NCI-H2196 (cell line): ENCODE measurements at regions not wholly inside any gene's neighbourhood (a gene's known extent, or its start where the extent isn't known, plus 50 kb on each side); places are given as distances from the start of the nearest gene placed in this dataset.
"Not testable (repeated sequence)": the region's sequence is repeated elsewhere in the genome, so short reads cannot be mapped to it uniquely, and the experiment has no call there.

Experiments
- DNase-seq: peaks from one replicate; lab custom pipeline; 2025; ENCODE audit not compliant: unreplicated experiment; lab: John Stamatoyannopoulos, UW

GRCh38 chr2:175690113-175690837 is 311.8 kb downstream of the LNPK start:
- peak; percentile 63 for DNase-seq

GRCh38 chr2:175688243-175688642 is 313.8 kb downstream of the LNPK start:
- no peak for DNase-seq

- no peak for DNase-seq
Measured at GRCh38 chr2:175687465-175687864, 314.6 kb downstream of the LNPK start.

GRCh38 chr2:175686002-175686401 is 316.1 kb downstream of the LNPK start:
- no peak for DNase-seq

- no peak for DNase-seq
Measured at GRCh38 chr2:175684466-175684865, 317.6 kb downstream of the LNPK start.

- DNase-seq: no peak
Measured at GRCh38 chr2:175679728-175680127, 322.3 kb downstream of the LNPK start.

- no peak for DNase-seq
Measured at GRCh38 chr2:175679231-175679630, 322.8 kb downstream of the LNPK start.

GRCh38 chr2:175677880-175678279 is 324.2 kb downstream of the LNPK start:
- DNase-seq: no peak

GRCh38 chr2:175676813-175677212 is 325.3 kb downstream of the LNPK start:
- DNase-seq: no peak

GRCh38 chr2:175668804-175669203 is 333.3 kb downstream of the LNPK start:
- DNase-seq: not testable (repeated sequence)

- DNase-seq: no peak
Measured at GRCh38 chr2:175662335-175662734, 339.7 kb downstream of the LNPK start.

GRCh38 chr2:175648577-175649063 is 353.4 kb downstream of the LNPK start:
- DNase-seq: no peak

GRCh38 chr2:175647058-175647457 is 355.0 kb downstream of the LNPK start:
- no peak for DNase-seq

- DNase-seq: no peak
Measured at GRCh38 chr2:175640655-175641054, 361.4 kb downstream of the LNPK start.

- DNase-seq: no peak
Measured at GRCh38 chr2:175633227-175633626, 368.8 kb downstream of the LNPK start.

- DNase-seq: no peak
Measured at GRCh38 chr2:175631245-175631623, 370.8 kb downstream of the LNPK start.

- DNase-seq: peak; percentile 56
Measured at GRCh38 chr2:175630280-175631244, 371.5 kb downstream of the LNPK start.

- no peak for DNase-seq
Measured at GRCh38 chr2:175628243-175628642, 373.8 kb downstream of the LNPK start.

- no peak for DNase-seq
Measured at GRCh38 chr2:175627405-175627804, 374.7 kb downstream of the LNPK start.

- no peak for DNase-seq
Measured at GRCh38 chr2:175626796-175627195, 375.3 kb downstream of the LNPK start.

GRCh38 chr2:175624785-175625184 is 377.3 kb downstream of the LNPK start:
- DNase-seq: no peak

- no peak for DNase-seq
Measured at GRCh38 chr2:175624211-175624761, 377.8 kb downstream of the LNPK start.
